ENCODE measurements at regions not wholly inside any gene's neighbourhood (a gene's known extent, or its start where the extent isn't known, plus 50 kb on each side); places are given as distances from the start of the nearest gene placed in this dataset.
A peak's percentile ranks its signal among the peaks of the same experiment; 100 is the strongest.

DNA sequence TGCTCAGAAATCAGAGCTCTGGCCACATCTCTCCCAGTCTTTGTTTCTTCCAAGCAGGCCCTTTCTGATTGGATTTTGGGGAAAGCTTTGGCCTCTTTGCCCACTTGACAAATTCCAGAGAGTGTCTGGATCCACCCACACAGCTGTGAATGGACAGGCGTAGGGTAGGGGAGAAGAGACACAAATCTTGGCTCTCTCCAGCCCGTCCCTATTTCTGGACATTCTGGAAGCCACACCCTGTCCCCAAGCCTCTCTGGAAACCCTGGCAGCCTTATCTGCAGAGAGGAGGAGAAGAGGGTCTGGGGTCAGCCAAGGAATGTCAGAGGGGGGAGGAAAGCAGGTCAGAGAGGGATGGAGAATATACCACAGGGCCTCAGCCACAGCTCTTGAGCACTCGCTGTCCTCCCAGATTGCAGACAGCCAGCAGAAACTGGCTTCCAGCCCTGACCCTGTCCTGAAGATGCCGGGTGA lies 59.5 kb upstream of the WNT11 start:
- Histone ChIP-seq H3K36me3 (replicated peaks in 1 of 2; ENCODE audit: control insufficient read depth in 1 of 2, insufficient read depth in 2 of 2, low read length in 1 of 2) (no peaks in the 10 kb centered on the region), H3K27me3 (ENCODE audit: insufficient read depth) (peaks cover 13% of the 10 kb centered on the region; the same call in 1 of the 2 replicates), H3K9me2 (no peaks in the 10 kb centered on the region), H3K4me1 (ENCODE audit: control insufficient read depth in 1 of 2, insufficient read depth in 2 of 2, low read depth in 1 of 2, low read length in 1 of 2) (peaks cover 0 to 6% of the 10 kb centered on the region in 2 experiments; a peak in 1 of 4 replicates), H3K79me2 (ENCODE audit: insufficient read depth) (no peaks in the 10 kb centered on the region), H3K4me2 (no peak overlapping the region), H3K27ac (ENCODE audit: low read depth in 2 of 2, low read length in 1 of 2) (no peak overlapping the region), H2AFZ (ENCODE audit: low read depth) (no peak overlapping the region), H4K20me1 (ENCODE audit: insufficient read depth) (no peaks in the 10 kb centered on the region), H3K9me3 (no peaks in the 10 kb centered on the region), H3K4me3 (ENCODE audit: low read depth in 2 of 2, low read length in 1 of 2) (no peak overlapping the region), H3K9ac (no peak overlapping the region), H3F3A (replicated peaks; ENCODE audit: insufficient read depth) (no peaks in the 10 kb centered on the region)
- CTCF ChIA-PET, result interaction anchor here (0.6 to 1.6 kb wide), 2 partner anchors 57 to 130 kb away, joined by 3 to 4 read pairs; no protein-coding TSS in a partner anchor
- TF ChIP-seq SIN3A (IDR thresholded peaks at IDR 0.05; ENCODE audit: borderline replicate concordance, low read depth, low read length) (no peak), ELF1 (IDR thresholded peaks at IDR 0.05) (no peak), CHD2 (IDR thresholded peaks at IDR 0.05; ENCODE audit: low read length, partially characterized antibody) (no peak), GABPA (IDR thresholded peaks at IDR 0.05; ENCODE audit: low read depth) (no peak)
- TF ChIP-seq, protein P1, sequence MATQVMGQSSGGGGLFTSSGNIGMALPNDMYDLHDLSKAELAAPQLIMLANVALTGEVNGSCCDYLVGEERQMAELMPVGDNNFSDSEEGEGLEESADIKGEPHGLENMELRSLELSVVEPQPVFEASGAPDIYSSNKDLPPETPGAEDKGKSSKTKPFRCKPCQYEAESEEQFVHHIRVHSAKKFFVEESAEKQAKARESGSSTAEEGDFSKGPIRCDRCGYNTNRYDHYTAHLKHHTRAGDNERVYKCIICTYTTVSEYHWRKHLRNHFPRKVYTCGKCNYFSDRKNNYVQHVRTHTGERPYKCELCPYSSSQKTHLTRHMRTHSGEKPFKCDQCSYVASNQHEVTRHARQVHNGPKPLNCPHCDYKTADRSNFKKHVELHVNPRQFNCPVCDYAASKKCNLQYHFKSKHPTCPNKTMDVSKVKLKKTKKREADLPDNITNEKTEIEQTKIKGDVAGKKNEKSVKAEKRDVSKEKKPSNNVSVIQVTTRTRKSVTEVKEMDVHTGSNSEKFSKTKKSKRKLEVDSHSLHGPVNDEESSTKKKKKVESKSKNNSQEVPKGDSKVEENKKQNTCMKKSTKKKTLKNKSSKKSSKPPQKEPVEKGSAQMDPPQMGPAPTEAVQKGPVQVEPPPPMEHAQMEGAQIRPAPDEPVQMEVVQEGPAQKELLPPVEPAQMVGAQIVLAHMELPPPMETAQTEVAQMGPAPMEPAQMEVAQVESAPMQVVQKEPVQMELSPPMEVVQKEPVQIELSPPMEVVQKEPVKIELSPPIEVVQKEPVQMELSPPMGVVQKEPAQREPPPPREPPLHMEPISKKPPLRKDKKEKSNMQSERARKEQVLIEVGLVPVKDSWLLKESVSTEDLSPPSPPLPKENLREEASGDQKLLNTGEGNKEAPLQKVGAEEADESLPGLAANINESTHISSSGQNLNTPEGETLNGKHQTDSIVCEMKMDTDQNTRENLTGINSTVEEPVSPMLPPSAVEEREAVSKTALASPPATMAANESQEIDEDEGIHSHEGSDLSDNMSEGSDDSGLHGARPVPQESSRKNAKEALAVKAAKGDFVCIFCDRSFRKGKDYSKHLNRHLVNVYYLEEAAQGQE (IDR thresholded peaks at IDR 0.05; ENCODE audit: low read depth, low read length), result no peak
- 82% methylated on average over 4 of the region's 4 CpGs for WGBS (ENCODE audit: low lambda C conversion rate)
- POLR2A ChIA-PET, result no interaction called here
- no peak for DNase-seq

- Histone ChIP-seq H3K4me3 (ENCODE audit: low read depth in 2 of 2, low read length in 1 of 2) (no peak overlapping the region), H3F3A (replicated peaks; ENCODE audit: insufficient read depth) (no peaks in the 10 kb centered on the region), H3K36me3 (replicated peaks in 1 of 2; ENCODE audit: control insufficient read depth in 1 of 2, insufficient read depth in 2 of 2, low read length in 1 of 2) (no peaks in the 10 kb centered on the region), H3K79me2 (ENCODE audit: insufficient read depth) (no peaks in the 10 kb centered on the region), H3K4me1 (ENCODE audit: control insufficient read depth in 1 of 2, insufficient read depth in 2 of 2, low read depth in 1 of 2, low read length in 1 of 2) (peaks cover 0 to 6% of the 10 kb centered on the region in 2 experiments; a peak in 1 of 4 replicates), H3K4me2 (no peak overlapping the region), H3K9ac (no peak overlapping the region), H2AFZ (ENCODE audit: low read depth) (no peak overlapping the region), H3K27me3 (ENCODE audit: insufficient read depth) (peaks cover 13% of the 10 kb centered on the region; the same call in 1 of the 2 replicates), H3K27ac (ENCODE audit: low read depth in 2 of 2, low read length in 1 of 2) (no peak overlapping the region), H3K9me2 (no peaks in the 10 kb centered on the region), H4K20me1 (ENCODE audit: insufficient read depth) (no peaks in the 10 kb centered on the region), H3K9me3 (no peaks in the 10 kb centered on the region)
- TF ChIP-seq MEF2A (IDR thresholded peaks at IDR 0.05; ENCODE audit: borderline replicate concordance, low read depth), result no peak
- TF ChIP-seq EZH2phosphoT487 (IDR thresholded peaks at IDR 0.05; ENCODE audit: borderline replicate concordance, low read depth), result no peak
- TF ChIP-seq, protein P1 (IDR thresholded peaks at IDR 0.05; ENCODE audit: low read depth, low read length), result no peak
- TF ChIP-seq NRF1 (IDR thresholded peaks at IDR 0.05; ENCODE audit: low read depth, low read length), result no peak
- no peak for TF ChIP-seq TAF1 (IDR thresholded peaks at IDR 0.05; ENCODE audit: borderline replicate concordance, low read depth, low read length)
- no peak for TF ChIP-seq TCF12 (IDR thresholded peaks at IDR 0.05)
- TF ChIP-seq GATA2 (CRISPR knock-in tag; IDR thresholded peaks at IDR 0.05), result peak; percentile 69
- TF ChIP-seq MAX (IDR thresholded peaks at IDR 0.05; ENCODE audit: low read depth), result no peak
- TF ChIP-seq NFIC (IDR thresholded peaks at IDR 0.05; ENCODE audit: borderline replicate concordance), result peak; percentile 20; the same call in 1 of the 2 replicates
- peak in 1 of 2 experiments; percentile 63; a peak in 1 of 4 replicates for TF ChIP-seq EP300 (IDR thresholded peaks at IDR 0.05; ENCODE audit: borderline replicate concordance in 1 of 2, low read depth in 1 of 2, low read length in 1 of 2)
- peak; percentile 36; the same call in 1 of the 2 replicates for TF ChIP-seq RCOR1 (IDR thresholded peaks at IDR 0.05; ENCODE audit: low read length)
- peak; percentile 54 for DNase-seq
- 18% methylated on average over 4 of the region's 4 CpGs for WGBS (ENCODE audit: low lambda C conversion rate)
- ChIA-PET POLR2A (no interaction called here), CTCF (interaction anchor here (1.5 kb wide), 1 partner anchor 16 kb away, joined by 3 read pairs; no protein-coding TSS in a partner anchor)
Observed at GRCh38 chr11:76263657-76264056, 57.4 kb upstream of the WNT11 start.
